ENCODE measurements at regions not wholly inside any gene's neighbourhood (a gene's known extent, or its start where the extent isn't known, plus 50 kb on each side); places are given as distances from the start of the nearest gene placed in this dataset.

GRCh38 chr1:195584870-195585624 lies 1023.2 kb downstream of the KCNT2 start:
- H3K79me2 ChIP-seq (ENCODE audit: control insufficient read depth, insufficient read depth, low read length): no peaks in the 10 kb centered on the region
- ChIA-PET CTCF (ENCODE audit: low intra/inter-chr PET ratio) (no interaction called here), POLR2A (no interaction called here)
- in situ Hi-C loops (cut with MboI) (no loop called here), intact Hi-C loops (cut with micrococcal nuclease) (no loop called here)
- H3K4me3 ChIP-seq: no peak overlapping the region
- H3K4me2 ChIP-seq (ENCODE audit: insufficient read depth, low read length): no peak overlapping the region
- no peaks in the 10 kb centered on the region for H3K9me1 ChIP-seq (ENCODE audit: control insufficient read depth, insufficient read depth, low read length)
- H4K20me1 ChIP-seq (replicated peaks; ENCODE audit: control insufficient read depth, insufficient read depth, low read length): no peaks in the 10 kb centered on the region
- H3K27ac ChIP-seq (ENCODE audit: extremely low read depth, low read depth, low read length): no peak overlapping the region
- FAIRE-seq: no peak
- 0% methylated on average over 2 of the region's 2 CpGs for WGBS (ENCODE audit: insufficient coverage, low coverage, missing lambda C conversion rate)
- H3K9me3 ChIP-seq (replicated peaks; ENCODE audit: control insufficient read depth, insufficient read depth, low read depth, low read length): peaks cover 3% of the 10 kb centered on the region; the same call in 1 of the 2 replicates
- H3K36me3 ChIP-seq (ENCODE audit: control insufficient read depth, insufficient read depth, low read length): no peaks in the 10 kb centered on the region
- no peak for TF ChIP-seq ZNF431 (CRISPR knock-in tag; IDR thresholded peaks at IDR 0.05)
- TF ChIP-seq ZEB2 (IDR thresholded peaks at IDR 0.05): no peak
- TF ChIP-seq FOSL1 (tag; conservative IDR thresholded peaks at IDR 0.05): peak; percentile 56
- no peak for TF ChIP-seq PHB2 (IDR thresholded peaks at IDR 0.05; ENCODE audit: low read depth)
- no peak for TF ChIP-seq GTF2A2 (tag; IDR thresholded peaks at IDR 0.05)
- TF ChIP-seq ZNF75A (CRISPR knock-in tag; IDR thresholded peaks at IDR 0.05): no peak
- BruUV-seq (replicated peaks): no TSS peak
- peak in 1 of 4 experiments; percentile 41 for DNase-seq (ENCODE audit: extremely low read depth in 1 of 4, low spot score in 3 of 4)
- peak; percentile 51 for ATAC-seq
- no peak overlapping the region for H2AFZ ChIP-seq (ENCODE audit: low read depth, low read length)
- H3K9ac ChIP-seq (ENCODE audit: insufficient read depth in 1 of 2, low read depth in 2 of 2, low read length in 2 of 2): no peak overlapping the region
- no peaks in the 10 kb centered on the region for H3K27me3 ChIP-seq (ENCODE audit: control insufficient read depth in 2 of 2, insufficient read depth in 2 of 2, low read length in 2 of 2)
- H3K4me1 ChIP-seq (replicated peaks in 1 of 2; ENCODE audit: control insufficient read depth in 2 of 2, insufficient read depth in 2 of 2, low read length in 2 of 2): no peaks in the 10 kb centered on the region

GRCh38 chr1:195580988-195581387 lies 1027.3 kb downstream of the KCNT2 start:
- Histone ChIP-seq H3K36me3 (ENCODE audit: control insufficient read depth, insufficient read depth, low read length) (no peaks in the 10 kb centered on the region), H3K27ac (ENCODE audit: extremely low read depth, low read depth, low read length) (no peak overlapping the region), H3K4me2 (ENCODE audit: insufficient read depth, low read length) (no peak overlapping the region), H3K9me3 (replicated peaks; ENCODE audit: control insufficient read depth, insufficient read depth, low read depth, low read length) (no peaks in the 10 kb centered on the region; the same call in 1 of the 2 replicates), H4K20me1 (replicated peaks; ENCODE audit: control insufficient read depth, insufficient read depth, low read length) (no peaks in the 10 kb centered on the region), H3K9ac (ENCODE audit: insufficient read depth in 1 of 2, low read depth in 2 of 2, low read length in 2 of 2) (no peak overlapping the region), H3K4me1 (replicated peaks in 1 of 2; ENCODE audit: control insufficient read depth in 2 of 2, insufficient read depth in 2 of 2, low read length in 2 of 2) (no peaks in the 10 kb centered on the region), H3K9me1 (ENCODE audit: control insufficient read depth, insufficient read depth, low read length) (no peaks in the 10 kb centered on the region), H3K79me2 (ENCODE audit: control insufficient read depth, insufficient read depth, low read length) (no peaks in the 10 kb centered on the region), H3K4me3 (no peak overlapping the region), H2AFZ (ENCODE audit: low read depth, low read length) (no peak overlapping the region), H3K27me3 (ENCODE audit: control insufficient read depth in 2 of 2, insufficient read depth in 2 of 2, low read length in 2 of 2) (no peaks in the 10 kb centered on the region)
- in situ Hi-C loops (cut with MboI): no loop called here
- ATAC-seq (peak; percentile 75), DNase-seq (ENCODE audit: extremely low read depth in 1 of 4, low spot score in 3 of 4) (peak in 2 of 4 experiments; percentile 23 to 26), FAIRE-seq (no peak)
- CTCF ChIA-PET (ENCODE audit: low intra/inter-chr PET ratio): no interaction called here
- intact Hi-C loops (cut with micrococcal nuclease): no loop called here
- WGBS (ENCODE audit: insufficient coverage, low coverage, missing lambda C conversion rate): 3% methylated on average over 2 of the region's 2 CpGs
- BruUV-seq (replicated peaks): no TSS peak
- POLR2A ChIA-PET: no interaction called here
- TF ChIP-seq AFF4 (CRISPR knock-in tag; IDR thresholded peaks at IDR 0.05) (no peak), DMBX1 (CRISPR knock-in tag; IDR thresholded peaks at IDR 0.05; ENCODE audit: borderline replicate concordance) (no peak), ZNF316 (IDR thresholded peaks at IDR 0.05) (no peak), POLR2A (conservative IDR thresholded peaks at IDR 0.05) (no peak), CEBPB (tag; IDR thresholded peaks at IDR 0.05) (peak; percentile 39; the same call in 1 of the 2 replicates)
- TF ChIP-seq, protein P1, sequence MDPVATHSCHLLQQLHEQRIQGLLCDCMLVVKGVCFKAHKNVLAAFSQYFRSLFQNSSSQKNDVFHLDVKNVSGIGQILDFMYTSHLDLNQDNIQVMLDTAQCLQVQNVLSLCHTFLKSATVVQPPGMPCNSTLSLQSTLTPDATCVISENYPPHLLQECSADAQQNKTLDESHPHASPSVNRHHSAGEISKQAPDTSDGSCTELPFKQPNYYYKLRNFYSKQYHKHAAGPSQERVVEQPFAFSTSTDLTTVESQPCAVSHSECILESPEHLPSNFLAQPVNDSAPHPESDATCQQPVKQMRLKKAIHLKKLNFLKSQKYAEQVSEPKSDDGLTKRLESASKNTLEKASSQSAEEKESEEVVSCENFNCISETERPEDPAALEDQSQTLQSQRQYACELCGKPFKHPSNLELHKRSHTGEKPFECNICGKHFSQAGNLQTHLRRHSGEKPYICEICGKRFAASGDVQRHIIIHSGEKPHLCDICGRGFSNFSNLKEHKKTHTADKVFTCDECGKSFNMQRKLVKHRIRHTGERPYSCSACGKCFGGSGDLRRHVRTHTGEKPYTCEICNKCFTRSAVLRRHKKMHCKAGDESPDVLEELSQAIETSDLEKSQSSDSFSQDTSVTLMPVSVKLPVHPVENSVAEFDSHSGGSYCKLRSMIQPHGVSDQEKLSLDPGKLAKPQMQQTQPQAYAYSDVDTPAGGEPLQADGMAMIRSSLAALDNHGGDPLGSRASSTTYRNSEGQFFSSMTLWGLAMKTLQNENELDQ (CRISPR knock-in tag; IDR thresholded peaks at IDR 0.05; ENCODE audit: borderline replicate concordance): no peak

Data from K562 (cell line).